Psoas muscle (tissue), 7 donors: ENCODE measurements at regions not wholly inside any gene's neighbourhood (a gene's known extent, or its start where the extent isn't known, plus 50 kb on each side); places are given as distances from the start of the nearest gene placed in this dataset.

ENCODE experiments used
- ATAC-seq, 4 donors: fragments of 200-7000 bp; cut with Tn5 transposase; one replicate each; pipeline ENCODE4 v1.9.1; 2020; ENCODE audit warnings: moderate library complexity in 3 of 4, mild to moderate bottlenecking in 2 of 4
- DNase-seq, 2 donors: peaks; one replicate each; pipeline ENCODE4 v3.0.0-alpha.2; 2020
- H3K27ac ChIP-seq: fragments of 200-600 bp; one replicate; pipeline ENCODE4 v1.8.0; 2022
- H3K27me3 ChIP-seq, 3 donors: fragments of 200-600 bp in 1 of 3; one replicate each; pipeline versions ENCODE4 v1.6.1 to v1.8.0; 2013 to 2022; ENCODE audit warnings: low read length in 2 of 3, mild to moderate bottlenecking in 2 of 3, moderate library complexity in 1 of 3; ENCODE audit not compliant: insufficient read depth in 3 of 3
- H3K36me3 ChIP-seq, 2 donors: fragments of 200-600 bp in 1 of 2; one replicate each; pipeline versions ENCODE4 v1.6.1 to v1.8.0; 2013 to 2022; ENCODE audit warnings: low read depth in 1 of 2, mild to moderate bottlenecking in 1 of 2, moderate library complexity in 1 of 2; ENCODE audit not compliant: insufficient read depth in 1 of 2
- H3K4me1 ChIP-seq: fragments of 200-600 bp; one replicate; pipeline ENCODE4 v1.8.0; 2022
- H3K4me3 ChIP-seq: fragments of 200-600 bp; one replicate; pipeline ENCODE4 v1.8.0; 2022; ENCODE audit warnings: mild to moderate bottlenecking
- H3K9me3 ChIP-seq: fragments of 200-600 bp; one replicate; pipeline ENCODE4 v1.8.0; 2022
- WGBS, 3 donors: extraction: QIAGEN DNeasy Blood & Tissue Kit; methylation state at CpG; one replicate each; pipeline versions ENCODE4 v1.1.6 to v1.1.7; 2013; 5-methylcytosine and 5-hydroxymethylcytosine counted together
- intact Hi-C, 2 donors: fragments of 100-400 bp; cut with DNase I; formaldehyde crosslinking; loops; one replicate each; pipeline versions ENCODE4 v1.11.0 to v1.14.2; 2022
- TF ChIP-seq, protein P1 (sequence below): fragments of 200-600 bp; IDR thresholded peaks from one replicate; pipeline ENCODE4 v1.8.0; 2022; ENCODE audit warnings: antibody characterized with exemption
- donor health status: healthy with polysubstance abuse.
- donor health status: DM: no; HTN: no; CAD: no; lungs with moderate emphysema.
- donor health status: Bipolar disorder and iron deficiency.
- donor health status: healthy.
- donor health status: DM: yes; HTN: yes; CAD: no.
- donor health status: DM: no; HTN: no; CAD: no.
- donor health status: DM: yes; HTN: yes; CAD: no.

GRCh38 chr2:160810406-160810805, 316.8 kb upstream of the RBMS1 start:
- intact Hi-C loops = no loop called here

GRCh38 chr2:160812830-160813505, 319.4 kb upstream of the RBMS1 start:
- Histone ChIP-seq H3K36me3 (no peaks in the 10 kb centered on the region), H3K9me3 (no peaks in the 10 kb centered on the region), H3K4me1 (no peaks in the 10 kb centered on the region), H3K27ac (no peak overlapping the region), H3K4me3 (no peak overlapping the region), H3K27me3 (no peaks in the 10 kb centered on the region)
- TF ChIP-seq, protein P1, sequence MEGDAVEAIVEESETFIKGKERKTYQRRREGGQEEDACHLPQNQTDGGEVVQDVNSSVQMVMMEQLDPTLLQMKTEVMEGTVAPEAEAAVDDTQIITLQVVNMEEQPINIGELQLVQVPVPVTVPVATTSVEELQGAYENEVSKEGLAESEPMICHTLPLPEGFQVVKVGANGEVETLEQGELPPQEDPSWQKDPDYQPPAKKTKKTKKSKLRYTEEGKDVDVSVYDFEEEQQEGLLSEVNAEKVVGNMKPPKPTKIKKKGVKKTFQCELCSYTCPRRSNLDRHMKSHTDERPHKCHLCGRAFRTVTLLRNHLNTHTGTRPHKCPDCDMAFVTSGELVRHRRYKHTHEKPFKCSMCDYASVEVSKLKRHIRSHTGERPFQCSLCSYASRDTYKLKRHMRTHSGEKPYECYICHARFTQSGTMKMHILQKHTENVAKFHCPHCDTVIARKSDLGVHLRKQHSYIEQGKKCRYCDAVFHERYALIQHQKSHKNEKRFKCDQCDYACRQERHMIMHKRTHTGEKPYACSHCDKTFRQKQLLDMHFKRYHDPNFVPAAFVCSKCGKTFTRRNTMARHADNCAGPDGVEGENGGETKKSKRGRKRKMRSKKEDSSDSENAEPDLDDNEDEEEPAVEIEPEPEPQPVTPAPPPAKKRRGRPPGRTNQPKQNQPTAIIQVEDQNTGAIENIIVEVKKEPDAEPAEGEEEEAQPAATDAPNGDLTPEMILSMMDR = no peak
- WGBS, 3 donors = 54 to 77% (median 60%) methylated on average over 6 of the region's 6 CpGs
- ATAC-seq = no peak
- no peak for DNase-seq
- intact Hi-C loops = no loop called here

More at GRCh38 chr2:160810406-160810805, 316.8 kb upstream of the RBMS1 start:
- no peaks in the 10 kb centered on the region for H3K27me3 ChIP-seq
- no peaks in the 10 kb centered on the region for H3K36me3 ChIP-seq
- DNase-seq = no peak
- ATAC-seq = no peak
- H3K9me3 ChIP-seq = no peaks in the 10 kb centered on the region
- 84 to 87% (median 86%) methylated on average over 3 of the region's 3 CpGs for WGBS, 3 donors
- H3K4me1 ChIP-seq = no peaks in the 10 kb centered on the region
- H3K4me3 ChIP-seq = no peak overlapping the region
- H3K27ac ChIP-seq = no peak overlapping the region
- TF ChIP-seq, protein P1 = no peak

DNA sequence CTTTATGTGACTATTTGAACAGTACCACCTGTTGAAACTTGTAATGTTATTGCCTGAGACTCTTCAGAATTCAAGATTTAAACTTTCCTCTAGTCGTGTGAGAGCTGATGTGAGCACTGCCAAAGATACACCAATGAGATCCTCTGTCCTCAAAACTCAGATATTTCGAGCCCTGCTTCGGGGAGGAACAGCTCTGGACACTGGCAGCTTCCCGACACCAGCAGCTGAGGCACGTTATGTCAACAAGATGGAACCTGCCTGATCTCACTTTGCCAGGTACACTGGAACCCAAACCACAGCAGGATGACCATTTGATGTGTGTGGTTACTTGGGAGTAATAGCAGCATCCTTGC, 319.9 kb upstream of the RBMS1 start:
- ATAC-seq (no peak), DNase-seq (no peak)
- intact Hi-C loops = no loop called here
- 27 to 75% (median 32%) methylated on average over 5 of the region's 5 CpGs for WGBS, 3 donors
- H3K9me3 ChIP-seq = no peaks in the 10 kb centered on the region
- TF ChIP-seq, protein P1 = no peak
- no peaks in the 10 kb centered on the region for H3K27me3 ChIP-seq
- no peaks in the 10 kb centered on the region for H3K36me3 ChIP-seq
- H3K27ac ChIP-seq = no peak overlapping the region
- H3K4me3 ChIP-seq = no peak overlapping the region
- no peaks in the 10 kb centered on the region for H3K4me1 ChIP-seq

DNA sequence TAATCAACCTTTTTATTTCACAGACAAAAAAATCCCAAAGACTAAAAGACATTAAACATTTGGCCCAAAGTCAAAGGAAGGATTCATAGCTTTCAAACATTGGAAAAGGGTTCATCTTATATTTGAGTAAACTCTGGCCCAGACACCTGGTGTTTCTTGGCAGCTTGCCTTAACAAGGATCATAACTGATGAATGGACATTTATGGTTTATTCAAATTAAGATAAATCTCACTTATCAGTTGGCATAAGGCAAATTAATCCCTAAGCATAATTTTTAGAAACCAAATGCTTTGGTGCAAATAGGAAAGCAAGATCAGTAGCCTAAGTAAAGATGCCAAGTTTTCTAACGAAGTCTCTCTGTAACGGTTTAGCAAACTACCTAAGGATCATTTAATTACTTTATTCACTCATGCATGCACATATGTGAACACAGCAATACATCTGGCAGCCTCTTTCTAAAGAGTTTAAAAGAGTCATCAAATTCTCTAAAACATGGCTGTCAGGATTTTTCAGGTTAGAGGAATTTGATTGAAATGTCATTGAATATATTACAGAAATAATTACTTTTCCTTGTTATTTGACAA, 323.4 kb upstream of the RBMS1 start:
- WGBS, 3 donors = 59 to 63% (median 61%) methylated on average over 2 of the region's 2 CpGs
- intact Hi-C loops = no loop called here
- Histone ChIP-seq H3K4me1 (no peaks in the 10 kb centered on the region), H3K27ac (no peak overlapping the region), H3K9me3 (no peaks in the 10 kb centered on the region), H3K4me3 (no peak overlapping the region), H3K27me3 (no peaks in the 10 kb centered on the region), H3K36me3 (no peaks in the 10 kb centered on the region)
- DNase-seq = no peak
- no peak for ATAC-seq
- TF ChIP-seq, protein P1 = no peak

- no peaks in the 10 kb centered on the region for H3K4me1 ChIP-seq
- DNase-seq (no peak), ATAC-seq (no peak)
- no peak overlapping the region for H3K27ac ChIP-seq
- intact Hi-C loops = no loop called here
- H3K4me3 ChIP-seq = no peak overlapping the region
- TF ChIP-seq, protein P1 = no peak
- 50 to 63% (median 60%) methylated on average over 7 of the region's 7 CpGs for WGBS, 3 donors
- no peaks in the 10 kb centered on the region for H3K27me3 ChIP-seq
- no peaks in the 10 kb centered on the region for H3K36me3 ChIP-seq
- peaks cover 13% of the 10 kb centered on the region for H3K9me3 ChIP-seq
These were observed 327.1 kb upstream of the RBMS1 start for GRCh38 chr2:160820691-160821090.
